AG10803 (cell line): ENCODE measurements at regions not wholly inside any gene's neighbourhood (a gene's known extent, or its start where the extent isn't known, plus 50 kb on each side); places are given as distances from the start of the nearest gene placed in this dataset.
A peak's percentile ranks its signal among the peaks of the same experiment; 100 is the strongest.

ENCODE experiments used
- DNase-seq: peaks from one replicate; pipeline ENCODE4 v3.0.0; 2010; ENCODE audit warnings: low read depth
- H3K4me3 ChIP-seq: 2 replicates; pipeline ENCODE4 v1.5.1; 2011; ENCODE audit warnings: mild to moderate bottlenecking, low read length, control low read depth
- CTCF ChIP-seq: conservative IDR thresholded peaks from 2 replicates; pipeline ENCODE4 v1.5.1; 2011; ENCODE audit warnings: mild to moderate bottlenecking, low read length, control low read depth, inconsistent platforms

- DNase-seq = no peak
- TF ChIP-seq CTCF = no peak
- H3K4me3 ChIP-seq = no peak overlapping the region
Measured at GRCh38 chr3:10599017-10599416, 93.6 kb upstream of the ATP2B2 start.

- no peak overlapping the region for H3K4me3 ChIP-seq
- no peak for DNase-seq
- TF ChIP-seq CTCF = no peak
Measured at GRCh38 chr3:10599444-10599843, 94.1 kb upstream of the ATP2B2 start.

- H3K4me3 ChIP-seq = no peak overlapping the region
- no peak for TF ChIP-seq CTCF
- DNase-seq = no peak
Measured at GRCh38 chr3:10600296-10600714, 94.9 kb upstream of the ATP2B2 start.

- no peak overlapping the region for H3K4me3 ChIP-seq
- no peak for TF ChIP-seq CTCF
- no peak for DNase-seq
Measured at GRCh38 chr3:10600726-10601125, 95.3 kb upstream of the ATP2B2 start.

GRCh38 chr3:10601151-10601856, 95.9 kb upstream of the ATP2B2 start:
- DNase-seq = peak; percentile 2
- H3K4me3 ChIP-seq = no peak overlapping the region
- no peak for TF ChIP-seq CTCF

- no peak for DNase-seq
- no peak overlapping the region for H3K4me3 ChIP-seq
- TF ChIP-seq CTCF = no peak
Measured at GRCh38 chr3:10601857-10602230, 96.5 kb upstream of the ATP2B2 start.

GRCh38 chr3:10602271-10602670, 96.9 kb upstream of the ATP2B2 start:
- no peak for DNase-seq
- no peak overlapping the region for H3K4me3 ChIP-seq
- TF ChIP-seq CTCF = no peak
